WTC11 (cell line): ENCODE measurements at regions not wholly inside any gene's neighbourhood (a gene's known extent, or its start where the extent isn't known, plus 50 kb on each side); places are given as distances from the start of the nearest gene placed in this dataset.
A peak's percentile ranks its signal among the peaks of the same experiment; 100 is the strongest.

Experiments
- ATAC-seq: fragments of 200-7000 bp; cut with Tn5 transposase; 2 replicates; pipeline ENCODE4 v1.10.0; 2021; ENCODE audit warnings: mild to moderate bottlenecking, moderate library complexity
- CTCF ChIA-PET: fragments of 300-600 bp; sonication (Branson Sonifier 250); formaldehyde crosslinking; loops from one replicate; lab custom pipeline; 2021; ENCODE audit warnings: antibody characterized with exemption; lab: Charles Lee
- POLR2A ChIA-PET: fragments of 350-600 bp; sonication (Branson Sonifier 250); formaldehyde crosslinking; loops from one replicate; lab custom pipeline; 2021; ENCODE audit warnings: antibody characterized with exemption; lab: Charles Lee
- DNase-seq: peaks from one replicate; pipeline ENCODE4 v3.0.0; 2021; ENCODE audit warnings: low spot score
- H3K27ac Mint-ChIP-seq: 2 replicates; pipeline ENCODE4 v1.8.0; 2021; ENCODE audit warnings: mixed read lengths
- H3K27me3 Mint-ChIP-seq: 2 replicates; pipeline ENCODE4 v1.8.0; 2021; ENCODE audit warnings: low read depth, mild to moderate bottlenecking, moderate library complexity, mixed read lengths
- H3K36me3 Mint-ChIP-seq: 2 replicates; pipeline ENCODE4 v1.8.0; 2021; ENCODE audit warnings: mixed read lengths
- H3K4me1 Mint-ChIP-seq: 2 replicates; pipeline ENCODE4 v1.8.0; 2022; ENCODE audit warnings: mixed read lengths
- H3K4me3 Mint-ChIP-seq: 2 replicates; pipeline ENCODE4 v1.8.0; 2021; ENCODE audit warnings: mild to moderate bottlenecking, moderate library complexity, mixed read lengths
- H3K9me3 Mint-ChIP-seq: 2 replicates; pipeline ENCODE4 v1.8.0; 2021; ENCODE audit warnings: mixed read lengths
- ATF2 ChIP-seq: sonication (generic); formaldehyde crosslinking; IDR thresholded peaks from 2 replicates; pipeline ENCODE4 v1.8.1; 2022; ENCODE audit warnings: low read depth, missing genetic modification reagents, borderline replicate concordance
- CREB1 ChIP-seq: sonication (generic); formaldehyde crosslinking; IDR thresholded peaks from 2 replicates; pipeline ENCODE4 v1.8.0; 2023; ENCODE audit warnings: mild to moderate bottlenecking, missing genetic modification reagents
- HMGA2 ChIP-seq: fragments of 250-450 bp; sonication (Bioruptor Pico); IDR thresholded peaks from 2 replicates; pipeline ENCODE4 v1.4.0; 2021; ENCODE audit warnings: mild to moderate bottlenecking, moderate library complexity
- IRF2 ChIP-seq: sonication (generic); formaldehyde crosslinking; IDR thresholded peaks from 2 replicates; pipeline ENCODE4 v1.8.0; 2022; ENCODE audit warnings: low read depth, missing genetic modification reagents, borderline replicate concordance
- MXD4 ChIP-seq: fragments of 250-450 bp; sonication (Bioruptor Pico); IDR thresholded peaks from 2 replicates; pipeline ENCODE4 v1.8.0; 2021; ENCODE audit warnings: mild to moderate bottlenecking, moderate library complexity, borderline replicate concordance
- MYBL2 ChIP-seq: sonication (generic); formaldehyde crosslinking; IDR thresholded peaks from 2 replicates; pipeline ENCODE4 v1.8.1; 2023; ENCODE audit warnings: mild to moderate bottlenecking, moderate library complexity, missing genetic modification reagents
- PRDM15 ChIP-seq: sonication (generic); formaldehyde crosslinking; IDR thresholded peaks from 2 replicates; pipeline ENCODE4 v1.8.0; 2022; ENCODE audit warnings: missing genetic modification reagents
- PRRX2 ChIP-seq: fragments of 250-450 bp; sonication (Bioruptor Pico); IDR thresholded peaks from 2 replicates; pipeline ENCODE4 v1.8.0; 2021; ENCODE audit warnings: mild to moderate bottlenecking
- ZNF219 ChIP-seq: sonication (generic); formaldehyde crosslinking; IDR thresholded peaks from 2 replicates; pipeline ENCODE4 v1.8.0; 2023; ENCODE audit warnings: missing genetic modification reagents, mild to moderate bottlenecking, borderline replicate concordance
- ZNF232 ChIP-seq: sonication (generic); formaldehyde crosslinking; IDR thresholded peaks from 2 replicates; pipeline ENCODE4 v1.8.0; 2022; ENCODE audit warnings: mild to moderate bottlenecking, missing genetic modification reagents
- ZNF423 ChIP-seq: fragments of 250-450 bp; sonication (Bioruptor Pico); IDR thresholded peaks from 2 replicates; pipeline ENCODE4 v2.1.2; 2022; ENCODE audit warnings: mild to moderate bottlenecking, moderate library complexity
- TF ChIP-seq, protein P1 (sequence below): sonication (generic); formaldehyde crosslinking; conservative IDR thresholded peaks from 2 replicates; pipeline ENCODE4 v1.8.1; 2023; ENCODE audit warnings: mild to moderate bottlenecking, low read depth, missing genetic modification reagents, moderate library complexity
- TF ChIP-seq, protein P2 (sequence below): fragments of 250-450 bp; sonication (Bioruptor Pico); IDR thresholded peaks from 2 replicates; pipeline ENCODE4 v1.9.0; 2021; ENCODE audit warnings: mild to moderate bottlenecking
- TF ChIP-seq, protein P3 (sequence below): sonication (generic); formaldehyde crosslinking; IDR thresholded peaks from 2 replicates; pipeline ENCODE4 v1.8.1; 2022; ENCODE audit warnings: mild to moderate bottlenecking, moderate library complexity, missing genetic modification reagents
- TF ChIP-seq, protein P4 (sequence below): sonication (generic); formaldehyde crosslinking; IDR thresholded peaks from 2 replicates; pipeline ENCODE4 v1.8.1; 2023; ENCODE audit warnings: mild to moderate bottlenecking, moderate library complexity, missing genetic modification reagents

- TF ChIP-seq CREB1: no peak
These were observed 63.1 kb downstream of the GSX1 start (continued) for GRCh38 chr13:27855381-27855780.

GRCh38 chr13:27857282-27857681, 62.5 kb upstream of the PDX1 start:
- DNase-seq: no peak
- no peak overlapping the region for H3K4me3 Mint-ChIP-seq
- no peaks in the 10 kb centered on the region for H3K36me3 Mint-ChIP-seq
- POLR2A ChIA-PET: no interaction called here
- ATAC-seq: peak; percentile 44
- CTCF ChIA-PET: interaction anchor here (0.8 to 4.1 kb wide), 5 partner anchors 23 to 910 kb away, joined by 3 to 19 read pairs (median 3); no protein-coding TSS in a partner anchor
- H3K27ac Mint-ChIP-seq: no peak overlapping the region
- H3K4me1 Mint-ChIP-seq: peaks cover 24% of the 10 kb centered on the region
- H3K27me3 Mint-ChIP-seq: peaks cover 6% of the 10 kb centered on the region
- TF ChIP-seq HMGA2 (no peak), ZNF423 (peak; percentile 43; the same call in 1 of the 2 replicates), IRF2 (CRISPR knock-in tag) (no peak), PRDM15 (CRISPR knock-in tag) (no peak), MXD4 (CRISPR knock-in tag) (no peak)
- H3K9me3 Mint-ChIP-seq: no peaks in the 10 kb centered on the region

GRCh38 chr13:27858046-27858445, 61.8 kb upstream of the PDX1 start:
- Mint-ChIP-seq H3K4me3 (no peak overlapping the region), H3K27ac (no peak overlapping the region), H3K4me1 (peaks cover 28% of the 10 kb centered on the region), H3K27me3 (peaks cover 6% of the 10 kb centered on the region), H3K9me3 (no peaks in the 10 kb centered on the region), H3K36me3 (no peaks in the 10 kb centered on the region)
- ATAC-seq (no peak), DNase-seq (no peak)
- CTCF ChIA-PET: interaction anchor here (1.1 to 4.1 kb wide), 3 partner anchors 24 to 96 kb away, joined by 3 to 19 read pairs (median 10); no protein-coding TSS in a partner anchor
- POLR2A ChIA-PET: no interaction called here
- TF ChIP-seq, protein P1, sequence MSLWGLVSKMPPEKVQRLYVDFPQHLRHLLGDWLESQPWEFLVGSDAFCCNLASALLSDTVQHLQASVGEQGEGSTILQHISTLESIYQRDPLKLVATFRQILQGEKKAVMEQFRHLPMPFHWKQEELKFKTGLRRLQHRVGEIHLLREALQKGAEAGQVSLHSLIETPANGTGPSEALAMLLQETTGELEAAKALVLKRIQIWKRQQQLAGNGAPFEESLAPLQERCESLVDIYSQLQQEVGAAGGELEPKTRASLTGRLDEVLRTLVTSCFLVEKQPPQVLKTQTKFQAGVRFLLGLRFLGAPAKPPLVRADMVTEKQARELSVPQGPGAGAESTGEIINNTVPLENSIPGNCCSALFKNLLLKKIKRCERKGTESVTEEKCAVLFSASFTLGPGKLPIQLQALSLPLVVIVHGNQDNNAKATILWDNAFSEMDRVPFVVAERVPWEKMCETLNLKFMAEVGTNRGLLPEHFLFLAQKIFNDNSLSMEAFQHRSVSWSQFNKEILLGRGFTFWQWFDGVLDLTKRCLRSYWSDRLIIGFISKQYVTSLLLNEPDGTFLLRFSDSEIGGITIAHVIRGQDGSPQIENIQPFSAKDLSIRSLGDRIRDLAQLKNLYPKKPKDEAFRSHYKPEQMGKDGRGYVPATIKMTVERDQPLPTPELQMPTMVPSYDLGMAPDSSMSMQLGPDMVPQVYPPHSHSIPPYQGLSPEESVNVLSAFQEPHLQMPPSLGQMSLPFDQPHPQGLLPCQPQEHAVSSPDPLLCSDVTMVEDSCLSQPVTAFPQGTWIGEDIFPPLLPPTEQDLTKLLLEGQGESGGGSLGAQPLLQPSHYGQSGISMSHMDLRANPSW: no peak
- TF ChIP-seq ZNF232 (CRISPR knock-in tag) (no peak), ATF2 (no peak), ZNF219 (CRISPR knock-in tag) (no peak), MYBL2 (CRISPR knock-in tag) (no peak), PRRX2 (CRISPR knock-in tag) (no peak)

DNA sequence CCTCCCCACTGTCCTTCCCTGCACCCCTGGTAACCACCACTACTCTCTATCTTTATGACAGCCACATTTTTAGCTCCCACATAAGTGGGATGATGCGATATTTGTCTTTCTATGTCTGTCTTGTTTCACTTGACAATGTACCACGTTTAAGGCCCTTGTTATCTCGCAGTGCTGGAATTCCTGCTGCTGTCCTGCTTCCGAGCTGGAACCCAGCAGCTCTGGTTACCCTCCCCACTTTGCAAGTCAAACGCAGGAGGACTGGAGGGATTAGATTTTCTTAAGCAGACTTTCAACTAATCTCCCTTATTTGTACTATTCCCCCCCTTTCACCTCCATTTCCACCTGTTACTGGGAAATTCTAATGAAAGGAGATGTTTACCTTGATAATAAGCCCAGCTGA, 59.1 kb upstream of the PDX1 start:
- CTCF ChIA-PET: interaction anchor here (0.9 to 3.1 kb wide), 18 partner anchors 8 to 499 kb away, joined by 3 to 22 read pairs (median 4); no protein-coding TSS in a partner anchor
- Mint-ChIP-seq H3K4me3 (no peak overlapping the region), H3K27ac (no peak overlapping the region), H3K36me3 (no peaks in the 10 kb centered on the region), H3K4me1 (peaks cover 18% of the 10 kb centered on the region), H3K27me3 (peaks cover 2% of the 10 kb centered on the region; the same call in 1 of the 2 replicates), H3K9me3 (no peaks in the 10 kb centered on the region)
- POLR2A ChIA-PET: interaction anchor here (1.1 to 1.4 kb wide), 2 partner anchors 16 to 34 kb away, joined by 3 to 4 read pairs; no protein-coding TSS in a partner anchor
- ATAC-seq (peak; percentile 42; the same call in 1 of the 2 replicates), DNase-seq (no peak)
- no peak for TF ChIP-seq ZNF423
- TF ChIP-seq, protein P2, sequence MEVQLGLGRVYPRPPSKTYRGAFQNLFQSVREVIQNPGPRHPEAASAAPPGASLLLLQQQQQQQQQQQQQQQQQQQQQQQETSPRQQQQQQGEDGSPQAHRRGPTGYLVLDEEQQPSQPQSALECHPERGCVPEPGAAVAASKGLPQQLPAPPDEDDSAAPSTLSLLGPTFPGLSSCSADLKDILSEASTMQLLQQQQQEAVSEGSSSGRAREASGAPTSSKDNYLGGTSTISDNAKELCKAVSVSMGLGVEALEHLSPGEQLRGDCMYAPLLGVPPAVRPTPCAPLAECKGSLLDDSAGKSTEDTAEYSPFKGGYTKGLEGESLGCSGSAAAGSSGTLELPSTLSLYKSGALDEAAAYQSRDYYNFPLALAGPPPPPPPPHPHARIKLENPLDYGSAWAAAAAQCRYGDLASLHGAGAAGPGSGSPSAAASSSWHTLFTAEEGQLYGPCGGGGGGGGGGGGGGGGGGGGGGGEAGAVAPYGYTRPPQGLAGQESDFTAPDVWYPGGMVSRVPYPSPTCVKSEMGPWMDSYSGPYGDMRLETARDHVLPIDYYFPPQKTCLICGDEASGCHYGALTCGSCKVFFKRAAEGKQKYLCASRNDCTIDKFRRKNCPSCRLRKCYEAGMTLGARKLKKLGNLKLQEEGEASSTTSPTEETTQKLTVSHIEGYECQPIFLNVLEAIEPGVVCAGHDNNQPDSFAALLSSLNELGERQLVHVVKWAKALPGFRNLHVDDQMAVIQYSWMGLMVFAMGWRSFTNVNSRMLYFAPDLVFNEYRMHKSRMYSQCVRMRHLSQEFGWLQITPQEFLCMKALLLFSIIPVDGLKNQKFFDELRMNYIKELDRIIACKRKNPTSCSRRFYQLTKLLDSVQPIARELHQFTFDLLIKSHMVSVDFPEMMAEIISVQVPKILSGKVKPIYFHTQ: no peak
- TF ChIP-seq, protein P3, sequence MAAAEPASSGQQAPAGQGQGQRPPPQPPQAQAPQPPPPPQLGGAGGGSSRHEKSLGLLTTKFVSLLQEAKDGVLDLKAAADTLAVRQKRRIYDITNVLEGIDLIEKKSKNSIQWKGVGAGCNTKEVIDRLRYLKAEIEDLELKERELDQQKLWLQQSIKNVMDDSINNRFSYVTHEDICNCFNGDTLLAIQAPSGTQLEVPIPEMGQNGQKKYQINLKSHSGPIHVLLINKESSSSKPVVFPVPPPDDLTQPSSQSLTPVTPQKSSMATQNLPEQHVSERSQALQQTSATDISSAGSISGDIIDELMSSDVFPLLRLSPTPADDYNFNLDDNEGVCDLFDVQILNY (CRISPR knock-in tag): no peak
- TF ChIP-seq, protein P4, sequence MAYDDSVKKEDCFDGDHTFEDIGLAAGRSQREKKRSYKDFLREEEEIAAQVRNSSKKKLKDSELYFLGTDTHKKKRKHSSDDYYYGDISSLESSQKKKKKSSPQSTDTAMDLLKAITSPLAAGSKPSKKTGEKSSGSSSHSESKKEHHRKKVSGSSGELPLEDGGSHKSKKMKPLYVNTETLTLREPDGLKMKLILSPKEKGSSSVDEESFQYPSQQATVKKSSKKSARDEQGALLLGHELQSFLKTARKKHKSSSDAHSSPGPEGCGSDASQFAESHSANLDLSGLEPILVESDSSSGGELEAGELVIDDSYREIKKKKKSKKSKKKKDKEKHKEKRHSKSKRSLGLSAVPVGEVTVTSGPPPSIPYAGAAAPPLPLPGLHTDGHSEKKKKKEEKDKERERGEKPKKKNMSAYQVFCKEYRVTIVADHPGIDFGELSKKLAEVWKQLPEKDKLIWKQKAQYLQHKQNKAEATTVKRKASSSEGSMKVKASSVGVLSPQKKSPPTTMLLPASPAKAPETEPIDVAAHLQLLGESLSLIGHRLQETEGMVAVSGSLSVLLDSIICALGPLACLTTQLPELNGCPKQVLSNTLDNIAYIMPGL (CRISPR knock-in tag): no peak
- TF ChIP-seq ATF2: no peak
